Spleen (tissue), 11 donors: ENCODE measurements at regions not wholly inside any gene's neighbourhood (a gene's known extent, or its start where the extent isn't known, plus 50 kb on each side); places are given as distances from the start of the nearest gene placed in this dataset.

Experiments used
- DNase-seq: peaks from one replicate; pipeline ENCODE4 v3.0.0-alpha.2; 2020
- H3K27ac ChIP-seq, 8 donors: fragments of 200-600 bp; sonication (generic) in 7 of 8; 1 replicate in 4 of 8; 2 replicates in 4 of 8; pipeline versions ENCODE4 v1.5.0 to v1.8.0; 2016 to 2021; ENCODE audit warnings: inconsistent platforms in 4 of 8, mild to moderate bottlenecking in 4 of 8, moderate library complexity in 1 of 8
- H3K27me3 ChIP-seq, 7 donors: fragments of 200-600 bp; sonication (generic) in 6 of 7; replicated peaks in 1 of 7; 1 replicate in 4 of 7; 2 replicates in 3 of 7; pipeline versions ENCODE4 v1.5.0 to v1.8.0; 2016 to 2021; ENCODE audit warnings: inconsistent platforms in 3 of 7, mild to moderate bottlenecking in 1 of 7
- H3K36me3 ChIP-seq, 6 donors: fragments of 200-600 bp; sonication (generic) in 5 of 6; 1 replicate in 4 of 6; 2 replicates in 2 of 6; pipeline versions ENCODE4 v1.5.0 to v1.8.0; 2016 to 2021; ENCODE audit warnings: inconsistent platforms in 2 of 6
- H3K4me1 ChIP-seq, 6 donors: fragments of 200-600 bp; sonication (generic) in 5 of 6; 1 replicate in 3 of 6; 2 replicates in 3 of 6; pipeline versions ENCODE4 v1.5.0 to v1.8.0; 2016 to 2021; ENCODE audit warnings: inconsistent platforms in 3 of 6
- H3K4me3 ChIP-seq, 8 donors: fragments of 200-600 bp; sonication (generic) in 7 of 8; 1 replicate in 4 of 8; 2 replicates in 4 of 8; pipeline versions ENCODE4 v1.5.0 to v1.8.0; 2016 to 2021; ENCODE audit warnings: inconsistent platforms in 4 of 8, mild to moderate bottlenecking in 4 of 8, moderate library complexity in 2 of 8
- H3K9me3 ChIP-seq, 8 donors: fragments of 200-600 bp; sonication (generic) in 7 of 8; 1 replicate in 4 of 8; 2 replicates in 4 of 8; pipeline versions ENCODE4 v1.5.0 to v1.8.0; 2016 to 2021; ENCODE audit warnings: inconsistent platforms in 4 of 8
- CTCF ChIP-seq, 11 experiments: fragments of 200-600 bp in 7 of 11; fragments of 450-650 bp in 4 of 11; sonication (generic) in 4 of 11; IDR thresholded peaks in 8 of 11; conservative IDR thresholded peaks in 3 of 11; 1 replicate in 7 of 11; 2 replicates in 4 of 11; pipeline versions ENCODE4 v1.4.0 to v1.8.0; 2016 to 2021; ENCODE audit warnings: antibody characterized with exemption in 11 of 11, inconsistent platforms in 4 of 11, mild to moderate bottlenecking in 1 of 11
- POLR2A ChIP-seq, 3 donors: fragments of 450-650 bp; IDR thresholded peaks; one replicate each; pipeline ENCODE4 v1.5.1; 2017; ENCODE audit warnings: antibody characterized with exemption in 3 of 3, mild to moderate bottlenecking in 1 of 3
- POLR2AphosphoS5 ChIP-seq, 3 donors: sonication (generic); formaldehyde crosslinking; IDR thresholded peaks; one replicate each; pipeline ENCODE4 v1.5.1; 2017; ENCODE audit warnings: antibody characterized with exemption in 3 of 3
- WGBS, 5 donors: extraction: QIAGEN DNeasy Blood & Tissue Kit in 3 of 5; methylation state at CpG; one replicate each; pipeline versions ENCODE4 v1.1.5 to v1.1.7; 2013 to 2018; 5-methylcytosine and 5-hydroxymethylcytosine counted together
- intact Hi-C: fragments of 100-400 bp; cut with DNase I; formaldehyde crosslinking; loops from one replicate; pipeline ENCODE4 v1.15.0; 2023; ENCODE audit warnings: low total_unique reads
- donor health status: healthy with polysubstance abuse.
- donor health status: DM: no; HTN: no; CAD: no; lungs with moderate emphysema.
- donor health status: DM: no; HTN: no; CAD: no.
- donor health status: Bipolar disorder and iron deficiency.
- donor health status: healthy.
- donor health status: DM: no; HTN: no; CAD: no.
- donor health status: DM: yes; HTN: yes; CAD: no.

GRCh38 chr4:129420637-129421036 is 324.7 kb downstream of the C4orf33 start:
- no peak for DNase-seq
- Histone ChIP-seq H3K36me3 (no peaks in the 10 kb centered on the region), H3K27me3 (no peaks in the 10 kb centered on the region), H3K4me1 (no peaks in the 10 kb centered on the region), H3K4me3 (no peak overlapping the region), H3K27ac (no peak overlapping the region), H3K9me3 (peaks cover 0 to 4% (median 0%) of the 10 kb centered on the region in 8 donors)
- intact Hi-C loops: no loop called here
- 51 to 77% (median 54%) methylated on average over 1 of the region's 1 CpG for WGBS, 5 donors
- TF ChIP-seq POLR2A (IDR thresholded peaks at IDR 0.05): no peak
- TF ChIP-seq CTCF (IDR thresholded peaks at IDR 0.05 in 8 of 11, conservative IDR thresholded peaks at IDR 0.05 in 3 of 11): no peak
- no peak for TF ChIP-seq POLR2AphosphoS5 (IDR thresholded peaks at IDR 0.05)

DNA sequence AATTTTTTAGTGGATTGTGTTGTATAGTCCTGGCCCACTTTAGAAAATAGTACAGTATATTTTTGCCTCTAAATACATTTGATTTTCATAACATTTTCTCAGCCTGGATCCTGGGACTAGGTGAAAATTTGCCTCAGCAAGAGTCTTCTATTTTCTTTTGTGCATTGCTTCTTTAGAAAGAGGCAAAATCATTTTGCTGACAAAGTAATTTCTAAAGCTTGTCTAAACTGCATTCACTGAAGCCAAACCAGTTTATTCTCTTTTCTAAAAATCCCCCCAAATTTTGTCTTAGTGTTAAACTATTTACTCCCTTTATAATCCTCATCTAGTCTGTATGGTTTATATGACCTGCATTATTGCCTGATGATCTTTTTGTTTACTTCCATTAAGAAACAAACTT is 326.3 kb downstream of the C4orf33 start:
- DNase-seq: no peak
- TF ChIP-seq POLR2AphosphoS5 (IDR thresholded peaks at IDR 0.05) (no peak), POLR2A (IDR thresholded peaks at IDR 0.05) (no peak), CTCF (IDR thresholded peaks at IDR 0.05 in 8 of 11, conservative IDR thresholded peaks at IDR 0.05 in 3 of 11) (no peak)
- no peaks in the 10 kb centered on the region for H3K27me3 ChIP-seq
- H3K27ac ChIP-seq: no peak overlapping the region
- intact Hi-C loops: no loop called here
- H3K9me3 ChIP-seq: no peaks in the 10 kb centered on the region
- no peaks in the 10 kb centered on the region for H3K36me3 ChIP-seq
- no peaks in the 10 kb centered on the region for H3K4me1 ChIP-seq
- H3K4me3 ChIP-seq: no peak overlapping the region

- DNase-seq: no peak
- intact Hi-C loops: no loop called here
- Histone ChIP-seq H3K36me3 (no peaks in the 10 kb centered on the region), H3K27ac (no peak overlapping the region), H3K9me3 (no peaks in the 10 kb centered on the region), H3K4me1 (no peaks in the 10 kb centered on the region), H3K27me3 (no peaks in the 10 kb centered on the region), H3K4me3 (no peak overlapping the region)
- 72 to 80% (median 77%) methylated on average over 2 of the region's 2 CpGs for WGBS, 5 donors
- no peak for TF ChIP-seq POLR2A (IDR thresholded peaks at IDR 0.05)
- TF ChIP-seq CTCF (IDR thresholded peaks at IDR 0.05 in 8 of 11, conservative IDR thresholded peaks at IDR 0.05 in 3 of 11): no peak
- TF ChIP-seq POLR2AphosphoS5 (IDR thresholded peaks at IDR 0.05): no peak
These were observed 332.5 kb downstream of the C4orf33 start for GRCh38 chr4:129428454-129428853.

DNA sequence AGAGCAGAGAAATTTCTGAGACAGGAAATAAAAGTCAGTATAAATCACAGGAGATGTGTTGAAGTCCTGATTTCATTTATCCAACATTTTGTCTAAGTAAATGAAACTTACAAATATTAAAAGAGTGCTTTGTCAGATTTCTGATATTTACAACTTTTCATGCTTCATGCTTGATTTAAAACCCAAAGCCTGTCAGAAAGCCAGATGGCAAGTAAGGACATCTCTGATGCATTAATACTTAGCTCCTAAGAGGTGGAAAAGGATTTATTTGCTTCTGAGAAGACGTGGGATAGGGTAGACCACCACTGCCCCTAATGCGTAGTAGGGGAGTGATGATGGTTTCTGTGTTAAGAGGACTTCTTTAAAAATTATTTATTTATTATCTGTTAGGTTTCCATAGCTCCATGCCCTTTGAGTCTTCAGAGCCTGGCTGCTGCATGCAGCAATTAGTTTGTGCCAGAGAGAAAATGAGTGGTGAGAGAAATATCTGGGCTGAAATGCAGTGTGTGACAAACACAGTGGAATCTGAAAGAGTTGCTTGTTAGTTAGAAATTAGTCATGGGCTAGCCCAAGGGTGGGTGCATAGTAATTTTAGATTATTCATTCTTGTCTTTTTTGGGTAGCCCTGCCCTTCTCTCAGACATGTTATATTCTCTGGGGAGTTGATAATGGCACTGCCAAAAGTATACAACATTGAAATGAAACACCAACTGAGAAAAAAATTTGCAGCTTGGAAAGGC is 333.8 kb downstream of the C4orf33 start:
- H3K4me1 ChIP-seq: no peaks in the 10 kb centered on the region
- TF ChIP-seq POLR2A (IDR thresholded peaks at IDR 0.05) (no peak), CTCF (IDR thresholded peaks at IDR 0.05 in 8 of 11, conservative IDR thresholded peaks at IDR 0.05 in 3 of 11) (no peak), POLR2AphosphoS5 (IDR thresholded peaks at IDR 0.05) (no peak)
- H3K27me3 ChIP-seq: no peaks in the 10 kb centered on the region
- H3K27ac ChIP-seq: no peak overlapping the region
- no peaks in the 10 kb centered on the region for H3K36me3 ChIP-seq
- intact Hi-C loops: no loop called here
- no peaks in the 10 kb centered on the region for H3K9me3 ChIP-seq
- WGBS, 5 donors: 49 to 69% (median 67%) methylated on average over 2 of the region's 2 CpGs
- H3K4me3 ChIP-seq: no peak overlapping the region
- no peak for DNase-seq
